PFSK-1 (cell line): ENCODE measurements at regions not wholly inside any gene's neighbourhood (a gene's known extent, or its start where the extent isn't known, plus 50 kb on each side); places are given as distances from the start of the nearest gene placed in this dataset.

Experiments used
- FOXP2 ChIP-seq: optimal IDR thresholded peaks from 2 replicates; pipeline ENCODE3; 2011; ENCODE audit warnings: borderline replicate concordance, control low read depth, inconsistent platforms; ENCODE audit not compliant: insufficient read depth; ENCODE audit errors: extremely low read length, extremely low read depth
- POLR2AphosphoS5 ChIP-seq: IDR thresholded peaks from 2 replicates; pipeline ENCODE4 v1.6.1; 2012; ENCODE audit warnings: low read depth, mild to moderate bottlenecking, control low read depth, low read length, moderate library complexity
- SIN3A ChIP-seq: IDR thresholded peaks from 2 replicates; pipeline ENCODE4 v1.6.1; 2012; ENCODE audit warnings: mild to moderate bottlenecking, low read length, moderate library complexity, borderline replicate concordance; ENCODE audit not compliant: insufficient read depth
- TAF1 ChIP-seq: IDR thresholded peaks from 2 replicates; pipeline ENCODE4 v1.6.1; 2012; ENCODE audit warnings: low read length, control low read depth, borderline replicate concordance; ENCODE audit not compliant: insufficient read depth
- TF ChIP-seq, protein P1 (sequence below), 2 experiments: IDR thresholded peaks; 2 replicates each; pipeline versions ENCODE4 v1.6.1 to v1.8.0; 2011 to 2012; ENCODE audit warnings: low read depth in 2 of 2, low read length in 2 of 2, control low read depth in 1 of 2, inconsistent platforms in 1 of 2, mild to moderate bottlenecking in 1 of 2, moderate library complexity in 1 of 2; ENCODE audit not compliant: insufficient read depth in 1 of 2

GRCh38 chr15:69555080-69555479 is 102.5 kb downstream of the RPLP1 start:
- TF ChIP-seq, protein P1, sequence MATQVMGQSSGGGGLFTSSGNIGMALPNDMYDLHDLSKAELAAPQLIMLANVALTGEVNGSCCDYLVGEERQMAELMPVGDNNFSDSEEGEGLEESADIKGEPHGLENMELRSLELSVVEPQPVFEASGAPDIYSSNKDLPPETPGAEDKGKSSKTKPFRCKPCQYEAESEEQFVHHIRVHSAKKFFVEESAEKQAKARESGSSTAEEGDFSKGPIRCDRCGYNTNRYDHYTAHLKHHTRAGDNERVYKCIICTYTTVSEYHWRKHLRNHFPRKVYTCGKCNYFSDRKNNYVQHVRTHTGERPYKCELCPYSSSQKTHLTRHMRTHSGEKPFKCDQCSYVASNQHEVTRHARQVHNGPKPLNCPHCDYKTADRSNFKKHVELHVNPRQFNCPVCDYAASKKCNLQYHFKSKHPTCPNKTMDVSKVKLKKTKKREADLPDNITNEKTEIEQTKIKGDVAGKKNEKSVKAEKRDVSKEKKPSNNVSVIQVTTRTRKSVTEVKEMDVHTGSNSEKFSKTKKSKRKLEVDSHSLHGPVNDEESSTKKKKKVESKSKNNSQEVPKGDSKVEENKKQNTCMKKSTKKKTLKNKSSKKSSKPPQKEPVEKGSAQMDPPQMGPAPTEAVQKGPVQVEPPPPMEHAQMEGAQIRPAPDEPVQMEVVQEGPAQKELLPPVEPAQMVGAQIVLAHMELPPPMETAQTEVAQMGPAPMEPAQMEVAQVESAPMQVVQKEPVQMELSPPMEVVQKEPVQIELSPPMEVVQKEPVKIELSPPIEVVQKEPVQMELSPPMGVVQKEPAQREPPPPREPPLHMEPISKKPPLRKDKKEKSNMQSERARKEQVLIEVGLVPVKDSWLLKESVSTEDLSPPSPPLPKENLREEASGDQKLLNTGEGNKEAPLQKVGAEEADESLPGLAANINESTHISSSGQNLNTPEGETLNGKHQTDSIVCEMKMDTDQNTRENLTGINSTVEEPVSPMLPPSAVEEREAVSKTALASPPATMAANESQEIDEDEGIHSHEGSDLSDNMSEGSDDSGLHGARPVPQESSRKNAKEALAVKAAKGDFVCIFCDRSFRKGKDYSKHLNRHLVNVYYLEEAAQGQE (IDR thresholded peaks at IDR 0.05; ENCODE audit: insufficient read depth in 1 of 2, low read depth in 2 of 2, low read length in 2 of 2), result no peak
- no peak for TF ChIP-seq FOXP2
- TF ChIP-seq SIN3A, result no peak
- TF ChIP-seq POLR2AphosphoS5, result no peak
- TF ChIP-seq TAF1, result no peak

- TF ChIP-seq FOXP2 (no peak), SIN3A (no peak), TAF1 (no peak), POLR2AphosphoS5 (no peak)
- TF ChIP-seq, protein P1 (IDR thresholded peaks at IDR 0.05; ENCODE audit: insufficient read depth in 1 of 2, low read depth in 2 of 2, low read length in 2 of 2), result no peak
These were observed 103.7 kb downstream of the RPLP1 start for GRCh38 chr15:69556344-69556743.

DNA sequence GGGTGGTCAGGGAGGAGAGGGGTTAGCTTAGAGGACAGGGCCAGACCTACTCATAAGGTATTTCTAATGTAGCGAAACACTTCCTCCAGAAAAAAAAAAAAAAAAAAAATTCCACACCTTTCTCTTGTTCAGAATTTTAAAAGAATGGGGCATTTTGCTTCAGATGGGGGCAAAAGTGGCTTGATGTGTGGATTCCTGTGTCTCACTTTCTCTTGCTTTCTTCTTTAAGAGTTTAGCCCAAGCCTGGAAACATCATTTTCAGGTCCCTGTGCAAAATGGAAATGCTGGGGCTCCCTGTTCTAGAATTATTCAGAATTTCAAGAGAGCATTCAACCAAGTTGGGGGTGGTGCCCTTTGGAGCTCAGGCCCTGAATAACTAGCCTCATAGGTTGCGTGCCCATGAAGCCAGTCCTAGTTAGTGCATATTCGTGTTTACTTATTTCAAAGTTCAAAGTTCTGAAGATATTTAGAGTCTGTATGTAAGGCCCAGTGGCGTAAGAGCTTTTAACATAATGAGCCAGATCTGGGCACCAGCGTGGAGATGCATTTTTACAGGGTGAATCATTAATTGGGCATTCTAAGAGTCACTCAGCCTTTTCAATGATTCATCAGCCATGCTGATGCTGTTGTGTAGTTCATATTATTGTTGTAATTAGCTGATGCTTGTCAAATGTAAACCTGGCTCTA is 104.5 kb downstream of the RPLP1 start:
- TF ChIP-seq TAF1 (no peak), SIN3A (no peak), FOXP2 (no peak), POLR2AphosphoS5 (no peak)
- TF ChIP-seq, protein P1 (IDR thresholded peaks at IDR 0.05; ENCODE audit: insufficient read depth in 1 of 2, low read depth in 2 of 2, low read length in 2 of 2), result no peak

DNA sequence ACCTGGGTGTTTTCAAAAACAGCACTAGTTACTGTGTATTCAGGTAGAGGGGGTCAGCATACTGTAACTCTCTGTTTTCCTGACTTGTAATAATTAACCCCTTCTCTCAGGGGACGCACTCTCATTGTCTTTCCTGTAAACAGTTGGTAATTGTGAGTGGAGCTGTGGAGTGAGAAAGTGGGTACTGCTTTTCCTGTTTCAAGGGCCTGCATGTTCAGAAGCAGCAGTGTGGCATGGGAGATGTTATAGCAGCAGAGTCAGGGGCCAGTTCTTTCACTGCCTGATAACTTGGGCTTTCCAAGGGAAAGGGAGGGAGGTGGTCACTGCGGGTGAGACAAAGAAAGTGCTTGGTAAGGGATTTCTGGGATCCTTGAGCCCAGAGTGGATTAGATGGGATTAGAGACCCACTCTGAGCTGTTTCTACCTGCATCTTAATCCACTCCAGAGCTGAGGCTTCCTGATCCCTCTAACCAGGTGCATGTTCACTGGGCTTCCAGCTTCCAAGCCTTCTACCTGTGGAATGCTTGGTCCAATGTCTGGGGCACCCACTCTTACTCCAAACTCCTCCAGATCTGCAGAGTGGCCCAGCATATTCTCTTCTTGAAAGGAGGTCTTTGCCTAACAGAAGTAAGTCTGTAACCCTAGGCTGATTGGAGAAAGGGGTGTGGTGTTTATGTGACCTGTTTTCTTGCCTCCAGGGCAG is 105.2 kb downstream of the RPLP1 start:
- no peak for TF ChIP-seq POLR2AphosphoS5
- no peak for TF ChIP-seq FOXP2
- no peak for TF ChIP-seq SIN3A
- TF ChIP-seq, protein P1 (IDR thresholded peaks at IDR 0.05; ENCODE audit: insufficient read depth in 1 of 2, low read depth in 2 of 2, low read length in 2 of 2), result no peak
- no peak for TF ChIP-seq TAF1
